Central memory CD8-positive, alpha-beta T cell (primary cell): ENCODE measurements at regions not wholly inside any gene's neighbourhood (a gene's known extent, or its start where the extent isn't known, plus 50 kb on each side); places are given as distances from the start of the nearest gene placed in this dataset.

Experiments
- ATAC-seq: fragments of 150-1000 bp; cut with Tn5 transposase; replicated peaks from 2 replicates; pipeline ENCODE4 v1.10.0; 2022; ENCODE audit warnings: mild to moderate bottlenecking, moderate FRiP score, moderate number of reproducible peaks; ENCODE audit not compliant: poor library complexity, severe bottlenecking; ENCODE audit errors: extremely low read depth
- DNase-seq, 2 donors: peaks; one replicate each; pipeline ENCODE4 v3.0.0; 2021; ENCODE audit warnings: low spot score in 2 of 2
- H3K27ac Mint-ChIP-seq: one replicate; pipeline ENCODE4 v1.8.0; 2022; ENCODE audit warnings: low read depth, mild to moderate bottlenecking, moderate library complexity, mixed read lengths
- H3K27me3 Mint-ChIP-seq: one replicate; pipeline ENCODE4 v1.8.0; 2022; ENCODE audit warnings: mixed read lengths
- H3K36me3 Mint-ChIP-seq: one replicate; pipeline ENCODE4 v1.8.0; 2022; ENCODE audit warnings: mild to moderate bottlenecking, moderate library complexity, mixed read lengths; ENCODE audit not compliant: insufficient read depth
- H3K4me1 Mint-ChIP-seq: one replicate; pipeline ENCODE4 v1.8.0; 2022; ENCODE audit warnings: mixed read lengths
- H3K4me3 Mint-ChIP-seq: one replicate; pipeline ENCODE4 v1.8.0; 2022; ENCODE audit warnings: mild to moderate bottlenecking, moderate library complexity, mixed read lengths
- H3K9me3 Mint-ChIP-seq: one replicate; pipeline ENCODE4 v1.8.0; 2022; ENCODE audit warnings: mixed read lengths

GRCh38 chr4:185969657-185970056 lies 99.3 kb upstream of the TLR3 start:
- Mint-ChIP-seq H3K36me3 (no peaks in the 10 kb centered on the region), H3K4me1 (no peaks in the 10 kb centered on the region), H3K27me3 (peaks cover 9% of the 10 kb centered on the region), H3K9me3 (no peaks in the 10 kb centered on the region), H3K27ac (no peak overlapping the region), H3K4me3 (no peak overlapping the region)
- ATAC-seq (no peak), DNase-seq (no peak)

- Mint-ChIP-seq H3K27ac (no peak overlapping the region), H3K4me1 (no peaks in the 10 kb centered on the region), H3K36me3 (peaks cover 2% of the 10 kb centered on the region), H3K27me3 (peaks cover 17% of the 10 kb centered on the region), H3K4me3 (no peak overlapping the region), H3K9me3 (peaks cover 6% of the 10 kb centered on the region)
- ATAC-seq (no peak), DNase-seq (no peak)
Measured at GRCh38 chr4:185987961-185988627, 80.9 kb upstream of the TLR3 start.

GRCh38 chr4:185991770-185992169 lies 77.2 kb upstream of the TLR3 start:
- Mint-ChIP-seq H3K9me3 (no peaks in the 10 kb centered on the region), H3K36me3 (peaks cover 2% of the 10 kb centered on the region), H3K4me3 (no peak overlapping the region), H3K27me3 (peaks cover 17% of the 10 kb centered on the region), H3K27ac (no peak overlapping the region), H3K4me1 (no peaks in the 10 kb centered on the region)
- ATAC-seq = no peak
- DNase-seq = no peak

DNA sequence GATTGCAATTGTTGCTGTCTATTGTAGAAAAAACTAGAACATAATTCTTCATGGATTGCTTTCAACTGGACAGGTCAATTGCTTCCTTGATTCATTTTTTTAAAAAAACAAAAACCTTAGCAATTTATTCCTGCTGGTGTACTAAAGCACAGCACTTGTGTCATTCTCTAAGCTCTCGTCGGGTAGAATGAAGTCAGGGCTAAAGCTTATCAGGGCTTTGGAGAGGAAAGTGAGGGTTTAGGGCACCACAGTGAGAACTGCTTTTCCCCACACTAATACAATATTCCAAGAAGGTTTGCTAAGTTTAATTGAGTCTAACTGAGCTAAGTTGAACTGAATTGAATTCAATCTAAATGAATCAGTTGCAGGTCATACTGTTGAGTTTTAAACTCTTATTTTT lies 76.4 kb upstream of the TLR3 start:
- Mint-ChIP-seq H3K4me3 (no peak overlapping the region), H3K27me3 (peaks cover 15% of the 10 kb centered on the region)

DNA sequence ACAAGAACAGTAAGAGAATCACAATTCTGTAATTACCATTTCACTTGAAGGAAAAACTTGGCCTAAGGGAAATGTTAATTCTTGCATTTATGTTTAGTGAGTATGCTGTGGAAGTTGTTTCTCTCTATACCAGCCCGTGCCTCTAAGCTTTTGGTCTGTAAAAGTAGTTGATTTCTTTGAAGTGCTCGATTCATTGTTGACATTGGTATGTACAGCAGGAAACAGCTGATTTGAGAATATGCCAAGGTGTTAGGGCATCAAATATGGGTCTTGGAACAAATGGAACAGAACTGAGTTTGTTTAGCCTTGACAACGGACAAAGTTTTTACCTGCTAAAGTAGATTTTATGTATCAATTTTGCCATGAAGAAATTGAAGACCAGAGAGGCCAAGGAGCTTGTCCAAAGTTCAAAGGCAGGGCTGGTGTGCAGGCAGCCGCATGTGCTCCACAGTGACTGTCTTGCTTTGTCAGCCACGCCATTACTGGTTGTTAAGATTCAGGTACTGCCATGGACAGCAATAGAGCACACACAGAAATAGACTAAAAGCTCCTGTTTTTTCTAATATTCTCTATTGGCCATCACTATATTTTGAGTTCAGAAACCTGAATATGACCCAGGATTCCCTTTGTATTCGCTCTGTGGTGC lies 75.5 kb upstream of the TLR3 start:
- Mint-ChIP-seq H3K27me3 (peaks cover 9% of the 10 kb centered on the region), H3K27ac (no peak overlapping the region), H3K4me1 (no peaks in the 10 kb centered on the region), H3K9me3 (no peaks in the 10 kb centered on the region), H3K36me3 (peaks cover 2% of the 10 kb centered on the region), H3K4me3 (no peak overlapping the region)
- DNase-seq = no peak
- no peak for ATAC-seq

More for the DNA sequence above, 76.4 kb upstream of the TLR3 start:
- ATAC-seq = no peak
- DNase-seq = no peak
- peaks cover 2% of the 10 kb centered on the region for H3K36me3 Mint-ChIP-seq
- no peak overlapping the region for H3K27ac Mint-ChIP-seq
- no peaks in the 10 kb centered on the region for H3K9me3 Mint-ChIP-seq
- no peaks in the 10 kb centered on the region for H3K4me1 Mint-ChIP-seq

DNA sequence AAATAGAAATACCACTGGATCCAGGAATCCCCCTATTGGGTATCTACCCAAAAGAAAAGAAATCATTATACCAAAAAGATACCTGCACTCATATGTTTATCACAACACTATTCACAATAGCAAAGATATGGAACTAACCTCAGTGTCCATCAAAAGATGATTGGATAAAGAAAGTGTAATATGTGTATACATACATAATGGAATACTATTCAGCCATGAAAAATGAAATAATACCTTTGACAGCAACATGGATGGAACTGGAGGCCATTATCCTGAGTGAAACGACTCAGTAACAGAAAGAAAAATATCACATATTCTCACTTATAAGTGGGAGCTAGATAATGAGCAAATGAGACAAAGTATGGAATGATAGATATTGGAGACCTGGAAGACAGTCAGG lies 74.2 kb upstream of the TLR3 start:
- Mint-ChIP-seq H3K9me3 (no peaks in the 10 kb centered on the region), H3K36me3 (peaks cover 2% of the 10 kb centered on the region), H3K27ac (no peak overlapping the region), H3K4me1 (no peaks in the 10 kb centered on the region), H3K4me3 (no peak overlapping the region), H3K27me3 (peaks cover 3% of the 10 kb centered on the region)
- DNase-seq (no peak), ATAC-seq (no peak)

- Mint-ChIP-seq H3K27me3 (no peaks in the 10 kb centered on the region), H3K36me3 (peaks cover 2% of the 10 kb centered on the region), H3K9me3 (no peaks in the 10 kb centered on the region), H3K4me1 (no peaks in the 10 kb centered on the region), H3K27ac (no peak overlapping the region), H3K4me3 (no peak overlapping the region)
- ATAC-seq (no peak), DNase-seq (no peak)
Measured at GRCh38 chr4:185995665-185996064, 73.3 kb upstream of the TLR3 start.

DNA sequence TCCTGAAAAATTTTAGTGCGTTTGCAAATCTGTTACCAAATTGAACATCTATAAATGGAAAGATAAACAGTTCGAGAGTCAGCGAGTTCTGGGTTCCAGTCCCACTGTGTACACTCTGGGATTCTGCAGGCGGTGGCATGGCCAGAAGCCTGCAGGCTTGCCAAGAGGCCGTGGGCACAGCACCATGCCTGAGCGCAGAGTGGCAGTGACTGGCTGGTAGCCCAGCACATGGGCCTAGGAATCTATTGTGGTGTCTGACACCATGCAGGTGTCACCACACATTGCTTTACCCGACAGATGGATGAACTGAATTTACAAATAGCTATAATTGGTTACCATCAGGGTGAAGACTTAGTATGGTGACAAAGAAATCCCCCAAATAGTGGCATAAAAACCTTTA lies 71.7 kb upstream of the TLR3 start:
- H3K4me1 Mint-ChIP-seq = no peaks in the 10 kb centered on the region
- H3K9me3 Mint-ChIP-seq = no peaks in the 10 kb centered on the region
- no peaks in the 10 kb centered on the region for H3K36me3 Mint-ChIP-seq
- ATAC-seq (no peak), DNase-seq (no peak)
- H3K4me3 Mint-ChIP-seq = no peak overlapping the region
- H3K27me3 Mint-ChIP-seq = peaks cover 13% of the 10 kb centered on the region
- no peak overlapping the region for H3K27ac Mint-ChIP-seq

GRCh38 chr4:185998791-185999190 lies 70.2 kb upstream of the TLR3 start:
- Mint-ChIP-seq H3K4me1 (no peaks in the 10 kb centered on the region), H3K9me3 (no peaks in the 10 kb centered on the region), H3K27me3 (peaks cover 13% of the 10 kb centered on the region), H3K36me3 (no peaks in the 10 kb centered on the region), H3K4me3 (no peak overlapping the region), H3K27ac (no peak overlapping the region)
- DNase-seq (no peak), ATAC-seq (no peak)

- Mint-ChIP-seq H3K4me3 (no peak overlapping the region), H3K9me3 (no peaks in the 10 kb centered on the region), H3K36me3 (no peaks in the 10 kb centered on the region), H3K27me3 (peaks cover 13% of the 10 kb centered on the region), H3K4me1 (no peaks in the 10 kb centered on the region), H3K27ac (no peak overlapping the region)
- DNase-seq (no peak), ATAC-seq (no peak)
Measured at GRCh38 chr4:185999207-185999606, 69.7 kb upstream of the TLR3 start.

- Mint-ChIP-seq H3K4me3 (no peak overlapping the region), H3K27ac (no peak overlapping the region), H3K27me3 (peaks cover 26% of the 10 kb centered on the region), H3K36me3 (no peaks in the 10 kb centered on the region), H3K9me3 (no peaks in the 10 kb centered on the region), H3K4me1 (no peaks in the 10 kb centered on the region)
- no peak for DNase-seq
- ATAC-seq = no peak
Measured at GRCh38 chr4:186002853-186003252, 66.1 kb upstream of the TLR3 start.

GRCh38 chr4:186003746-186004145 lies 65.2 kb upstream of the TLR3 start:
- no peak for DNase-seq
- Mint-ChIP-seq H3K4me1 (no peaks in the 10 kb centered on the region), H3K27me3 (peaks cover 26% of the 10 kb centered on the region), H3K4me3 (no peak overlapping the region), H3K9me3 (no peaks in the 10 kb centered on the region), H3K27ac (no peak overlapping the region), H3K36me3 (no peaks in the 10 kb centered on the region)
- no peak for ATAC-seq

GRCh38 chr4:186008057-186008456 lies 60.9 kb upstream of the TLR3 start:
- Mint-ChIP-seq H3K4me1 (no peaks in the 10 kb centered on the region), H3K4me3 (no peak overlapping the region), H3K27me3 (peaks cover 32% of the 10 kb centered on the region), H3K9me3 (no peaks in the 10 kb centered on the region), H3K36me3 (no peaks in the 10 kb centered on the region), H3K27ac (no peak overlapping the region)
- DNase-seq = no peak
- ATAC-seq = no peak
